ENCODE measurements at regions not wholly inside any gene's neighbourhood (a gene's known extent, or its start where the extent isn't known, plus 50 kb on each side); places are given as distances from the start of the nearest gene placed in this dataset.

DNA sequence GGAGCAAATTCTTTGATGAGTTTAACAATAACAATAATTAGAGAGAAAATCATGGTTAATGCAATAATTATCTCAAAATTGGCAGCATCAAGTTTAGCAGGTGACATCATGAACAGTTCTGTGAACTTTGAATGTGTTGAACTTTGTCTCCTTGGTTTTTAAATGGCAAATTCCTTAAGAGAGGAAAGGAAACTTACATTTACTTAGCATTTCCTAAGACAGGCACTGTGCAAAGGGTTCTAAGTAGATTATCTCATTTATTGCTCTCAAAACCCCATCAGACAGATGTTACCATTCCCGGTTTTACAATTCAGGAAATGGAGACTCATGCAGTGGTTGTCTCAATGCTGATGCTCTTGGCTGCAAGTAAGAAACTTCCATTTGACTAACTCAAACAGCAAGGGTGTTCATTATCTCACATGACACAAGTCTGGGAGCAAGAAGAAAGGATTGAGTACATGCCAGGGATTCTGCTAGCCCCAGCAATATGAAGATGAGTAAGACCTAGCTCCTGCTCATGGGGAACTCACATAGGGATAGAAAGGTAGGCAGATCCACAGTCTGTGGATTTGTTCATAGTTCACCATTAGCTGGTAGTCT lies 81.3 kb upstream of the ITGA6 start:
- no peaks in the 10 kb centered on the region for H3K36me3 ChIP-seq (ENCODE audit: control insufficient read depth, insufficient read depth, low read length)
- H3K9me3 ChIP-seq (ENCODE audit: control insufficient read depth, insufficient read depth, low read length), result peaks cover 11% of the 10 kb centered on the region
- no peak overlapping the region for H3K9ac ChIP-seq (ENCODE audit: low read depth, low read length)
- H3K27me3 ChIP-seq (ENCODE audit: control insufficient read depth, insufficient read depth, low read length), result no peaks in the 10 kb centered on the region
- H3K27ac ChIP-seq (ENCODE audit: low read depth, low read length), result no peak overlapping the region
- no peak overlapping the region for H3K4me3 ChIP-seq (ENCODE audit: low read depth, low read length)
- no peaks in the 10 kb centered on the region for H3K4me1 ChIP-seq (ENCODE audit: control insufficient read depth, insufficient read depth, low read length)

DNA sequence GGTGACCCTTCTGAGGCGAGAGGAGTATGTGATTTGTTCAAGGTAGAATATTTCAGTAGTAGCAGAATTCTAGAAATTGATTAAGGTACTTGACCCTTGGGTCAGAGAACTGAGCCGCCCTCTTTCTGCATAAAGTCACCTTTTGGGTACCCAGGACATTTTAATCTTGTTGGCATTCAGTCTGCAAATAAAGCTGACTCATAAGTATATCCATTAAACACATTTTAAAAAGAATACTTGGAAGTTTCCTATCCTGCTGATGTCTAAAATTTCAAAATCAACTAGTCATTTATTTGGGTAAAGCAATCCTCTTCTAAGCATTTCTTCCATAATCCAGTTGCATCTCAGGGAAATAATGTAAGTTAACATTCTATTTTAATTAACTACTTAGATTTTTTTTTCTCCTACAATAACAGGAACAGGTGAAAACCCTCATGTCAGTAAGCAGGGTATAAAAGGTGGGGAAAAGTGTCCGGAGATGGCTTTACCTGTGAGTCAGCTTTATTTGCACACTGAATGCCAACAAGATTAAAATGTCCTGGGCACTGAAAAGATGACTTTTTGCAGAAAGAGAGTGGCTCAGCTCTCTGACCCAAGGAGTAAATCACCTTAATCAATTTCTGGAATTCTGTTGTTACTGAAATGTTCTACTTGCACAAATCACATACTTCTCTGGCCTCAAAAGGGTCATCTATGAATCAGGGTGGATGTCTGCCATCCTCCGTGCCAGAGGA lies 78.7 kb upstream of the ITGA6 start:
- no peaks in the 10 kb centered on the region for H3K36me3 ChIP-seq (ENCODE audit: control insufficient read depth, insufficient read depth, low read length)
- H3K4me3 ChIP-seq (ENCODE audit: low read depth, low read length), result no peak overlapping the region
- no peak overlapping the region for H3K27ac ChIP-seq (ENCODE audit: low read depth, low read length)
- H3K9me3 ChIP-seq (ENCODE audit: control insufficient read depth, insufficient read depth, low read length), result peaks cover 10% of the 10 kb centered on the region
- no peaks in the 10 kb centered on the region for H3K27me3 ChIP-seq (ENCODE audit: control insufficient read depth, insufficient read depth, low read length)
- H3K9ac ChIP-seq (ENCODE audit: low read depth, low read length), result no peak overlapping the region
- no peaks in the 10 kb centered on the region for H3K4me1 ChIP-seq (ENCODE audit: control insufficient read depth, insufficient read depth, low read length)

DNA sequence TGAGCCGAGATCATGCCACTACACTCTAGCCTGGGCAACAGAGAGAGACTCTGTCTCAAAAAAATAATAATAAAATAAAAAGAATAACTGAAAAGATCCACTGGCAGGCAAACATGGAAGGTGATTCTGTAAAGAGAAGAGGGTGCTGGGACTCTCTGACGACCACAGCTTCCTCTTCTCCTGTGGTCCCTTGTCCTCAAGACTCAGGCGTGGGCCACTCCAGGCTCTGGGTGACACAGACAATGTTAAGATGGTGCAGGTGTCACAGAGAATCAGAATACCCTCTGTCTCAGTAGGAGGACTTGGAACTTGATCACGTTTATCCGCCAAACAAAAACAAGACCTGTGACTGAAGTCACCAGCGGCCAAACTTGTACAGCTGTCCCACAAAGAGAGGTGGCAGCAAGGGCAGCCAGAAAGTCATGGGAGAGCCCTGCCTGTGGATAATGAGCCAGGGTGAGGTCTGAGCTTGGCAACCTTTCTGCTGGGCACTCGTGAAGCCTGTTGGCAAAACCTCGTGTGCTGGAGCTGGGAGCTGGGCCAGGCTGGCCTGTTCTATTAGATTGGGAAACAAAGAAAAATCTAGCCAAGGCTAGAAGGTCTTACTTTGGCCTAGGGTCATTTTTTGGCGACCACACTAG lies 76.4 kb upstream of the ITGA6 start:
- Histone ChIP-seq H3K36me3 (ENCODE audit: control insufficient read depth, insufficient read depth, low read length) (no peaks in the 10 kb centered on the region), H3K9ac (ENCODE audit: low read depth, low read length) (no peak overlapping the region), H3K9me3 (ENCODE audit: control insufficient read depth, insufficient read depth, low read length) (peaks cover 3% of the 10 kb centered on the region; the same call in 1 of the 2 replicates), H3K4me1 (ENCODE audit: control insufficient read depth, insufficient read depth, low read length) (no peaks in the 10 kb centered on the region), H3K27ac (ENCODE audit: low read depth, low read length) (no peak overlapping the region), H3K27me3 (ENCODE audit: control insufficient read depth, insufficient read depth, low read length) (no peaks in the 10 kb centered on the region), H3K4me3 (ENCODE audit: low read depth, low read length) (no peak overlapping the region)

DNA sequence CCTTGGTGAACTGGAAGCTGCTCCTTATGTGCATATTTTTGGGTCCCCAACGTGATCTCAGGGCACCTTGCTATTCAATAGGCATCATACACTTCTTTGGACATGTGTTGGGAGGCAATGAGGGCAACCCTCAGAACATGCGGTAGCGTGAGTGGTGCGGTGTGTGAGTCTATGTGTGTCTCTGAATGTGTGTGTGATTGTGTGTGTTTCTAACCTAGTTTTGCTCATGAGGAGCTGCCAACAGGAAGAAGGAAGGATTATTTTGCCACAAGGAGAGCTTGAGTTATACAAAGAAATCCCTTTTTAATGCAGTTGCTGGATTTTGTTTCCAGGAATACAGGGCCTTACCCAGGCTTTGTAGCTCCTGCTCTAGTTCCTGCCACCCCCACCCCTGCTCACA lies 75.8 kb upstream of the ITGA6 start:
- Histone ChIP-seq H3K27ac (ENCODE audit: low read depth, low read length) (no peak overlapping the region), H3K9me3 (ENCODE audit: control insufficient read depth, insufficient read depth, low read length) (peaks cover under 1% of the 10 kb centered on the region; the same call in 1 of the 2 replicates), H3K4me3 (ENCODE audit: low read depth, low read length) (no peak overlapping the region), H3K27me3 (ENCODE audit: control insufficient read depth, insufficient read depth, low read length) (no peaks in the 10 kb centered on the region), H3K36me3 (ENCODE audit: control insufficient read depth, insufficient read depth, low read length) (no peaks in the 10 kb centered on the region), H3K4me1 (ENCODE audit: control insufficient read depth, insufficient read depth, low read length) (no peaks in the 10 kb centered on the region), H3K9ac (ENCODE audit: low read depth, low read length) (no peak overlapping the region)

DNA sequence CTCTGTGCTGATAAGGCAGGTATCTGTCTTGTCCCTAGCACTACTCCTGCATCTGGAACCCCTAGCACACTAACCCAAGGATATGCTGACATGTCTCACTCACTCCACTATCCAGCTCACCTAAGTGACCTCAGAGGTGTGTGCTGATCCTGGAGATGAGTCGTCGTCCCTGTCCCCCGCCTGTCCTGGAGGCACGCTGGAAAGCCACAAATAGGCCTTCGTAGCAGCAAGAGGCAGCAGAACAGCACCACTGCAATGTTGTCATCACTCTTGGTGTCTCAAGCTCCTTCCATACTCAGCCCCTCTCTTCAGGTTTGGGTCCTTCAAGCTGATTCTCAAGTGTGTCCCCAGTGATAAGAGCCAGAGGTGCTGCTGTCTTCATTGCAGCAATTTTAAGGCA lies 73.0 kb upstream of the ITGA6 start:
- no peaks in the 10 kb centered on the region for H3K9me3 ChIP-seq (ENCODE audit: control insufficient read depth, insufficient read depth, low read length)
- H3K9ac ChIP-seq (ENCODE audit: low read depth, low read length), result no peak overlapping the region
- no peaks in the 10 kb centered on the region for H3K4me1 ChIP-seq (ENCODE audit: control insufficient read depth, insufficient read depth, low read length)

DNA sequence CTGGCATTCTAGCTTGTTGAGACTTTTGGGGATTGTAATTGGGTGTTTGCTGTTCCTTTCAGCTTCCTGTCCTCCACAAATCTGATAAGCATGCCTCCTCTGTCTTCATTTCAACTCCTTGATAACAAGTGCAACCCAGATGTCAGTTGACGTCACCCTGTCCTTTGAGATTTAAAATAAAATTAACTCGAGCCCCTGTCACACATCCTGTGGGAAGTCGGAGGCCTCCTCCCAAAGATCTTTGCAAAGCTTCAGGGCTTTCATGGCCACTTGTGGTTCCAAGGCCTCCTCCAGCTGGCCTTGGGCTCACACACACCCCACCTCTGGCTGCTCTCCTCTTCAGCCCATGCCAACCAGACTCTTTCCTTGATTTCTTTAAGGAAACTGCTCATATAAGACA lies 69.9 kb upstream of the ITGA6 start:
- H3K4me3 ChIP-seq (ENCODE audit: low read depth, low read length), result no peak overlapping the region
- H3K9me3 ChIP-seq (ENCODE audit: control insufficient read depth, insufficient read depth, low read length), result no peaks in the 10 kb centered on the region
- no peak overlapping the region for H3K27ac ChIP-seq (ENCODE audit: low read depth, low read length)
- H3K4me1 ChIP-seq (ENCODE audit: control insufficient read depth, insufficient read depth, low read length), result no peaks in the 10 kb centered on the region
- no peaks in the 10 kb centered on the region for H3K27me3 ChIP-seq (ENCODE audit: control insufficient read depth, insufficient read depth, low read length)
- H3K36me3 ChIP-seq (ENCODE audit: control insufficient read depth, insufficient read depth, low read length), result no peaks in the 10 kb centered on the region
- no peak overlapping the region for H3K9ac ChIP-seq (ENCODE audit: low read depth, low read length)

More for the DNA sequence above, 73.0 kb upstream of the ITGA6 start:
- no peak overlapping the region for H3K4me3 ChIP-seq (ENCODE audit: low read depth, low read length)
- H3K27ac ChIP-seq (ENCODE audit: low read depth, low read length), result no peak overlapping the region
- H3K27me3 ChIP-seq (ENCODE audit: control insufficient read depth, insufficient read depth, low read length), result no peaks in the 10 kb centered on the region
- H3K36me3 ChIP-seq (ENCODE audit: control insufficient read depth, insufficient read depth, low read length), result no peaks in the 10 kb centered on the region

DNA sequence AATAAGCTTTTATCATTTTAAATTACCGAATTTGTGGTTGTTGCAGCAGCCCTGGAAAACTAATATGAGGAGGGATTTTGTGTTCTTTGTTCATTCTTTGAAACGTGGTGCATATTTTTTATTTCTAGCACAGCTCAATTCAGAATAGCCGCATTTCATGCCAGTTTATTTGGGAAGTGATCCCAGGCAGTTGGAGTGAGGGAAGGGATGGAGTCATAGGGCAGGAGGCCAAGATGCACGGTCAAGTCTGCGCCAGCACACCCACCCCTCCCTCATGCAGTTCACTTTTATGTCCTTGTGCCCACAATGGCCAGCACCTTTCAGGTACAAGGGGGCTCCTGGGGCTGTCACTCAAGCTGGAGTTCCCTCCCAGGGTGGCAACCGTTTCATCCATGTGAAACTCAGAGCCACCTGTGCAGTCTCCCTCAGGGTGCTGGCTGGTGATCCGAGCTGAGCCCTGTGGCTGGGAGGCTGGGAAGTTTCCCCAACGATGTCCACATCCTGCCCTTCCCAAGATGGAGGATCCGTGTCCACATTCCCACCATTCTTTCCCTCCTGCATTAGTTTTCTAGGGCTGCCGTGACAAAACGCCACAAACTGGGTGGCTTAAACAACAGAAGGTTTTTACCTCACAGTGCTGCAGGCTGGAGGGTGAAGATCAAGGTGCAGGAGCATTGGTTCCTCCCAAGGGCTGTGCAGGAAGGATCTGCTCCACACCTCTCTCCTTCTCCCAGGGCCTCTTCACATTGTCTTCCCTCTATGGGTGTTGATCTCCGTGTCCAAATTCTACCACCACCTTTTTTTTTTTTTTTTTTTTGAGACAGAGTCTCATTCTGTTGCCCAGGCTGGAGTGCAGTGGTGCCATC lies 68.5 kb upstream of the ITGA6 start:
- H3K9me3 ChIP-seq (ENCODE audit: control insufficient read depth, insufficient read depth, low read length), result no peaks in the 10 kb centered on the region
- no peaks in the 10 kb centered on the region for H3K27me3 ChIP-seq (ENCODE audit: control insufficient read depth, insufficient read depth, low read length)
- no peak overlapping the region for H3K4me3 ChIP-seq (ENCODE audit: low read depth, low read length)
- no peaks in the 10 kb centered on the region for H3K4me1 ChIP-seq (ENCODE audit: control insufficient read depth, insufficient read depth, low read length)
- H3K27ac ChIP-seq (ENCODE audit: low read depth, low read length), result no peak overlapping the region
- no peak overlapping the region for H3K9ac ChIP-seq (ENCODE audit: low read depth, low read length)
- H3K36me3 ChIP-seq (ENCODE audit: control insufficient read depth, insufficient read depth, low read length), result no peaks in the 10 kb centered on the region

DNA sequence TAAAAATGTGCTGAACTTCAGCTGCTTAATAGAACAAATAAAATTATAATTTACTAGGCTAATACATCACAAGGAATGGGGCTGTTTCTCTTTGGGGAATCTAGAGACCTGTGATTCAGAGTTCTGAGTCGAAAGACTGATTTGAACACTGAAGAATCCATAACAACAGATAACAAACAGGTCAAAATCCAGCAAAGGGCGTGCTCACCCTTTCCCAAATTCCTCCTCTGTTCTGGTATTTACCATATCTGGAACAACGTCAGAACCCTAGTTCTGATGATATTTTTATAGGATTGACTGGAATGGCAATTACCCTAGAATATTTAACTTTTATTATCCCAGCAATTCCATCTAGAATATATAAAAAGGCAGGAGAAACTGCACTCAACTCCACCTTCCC lies 66.0 kb upstream of the ITGA6 start:
- Histone ChIP-seq H3K9ac (ENCODE audit: low read depth, low read length) (no peak overlapping the region), H3K4me3 (ENCODE audit: low read depth, low read length) (no peak overlapping the region), H3K27ac (ENCODE audit: low read depth, low read length) (no peak overlapping the region), H3K36me3 (ENCODE audit: control insufficient read depth, insufficient read depth, low read length) (no peaks in the 10 kb centered on the region), H3K9me3 (ENCODE audit: control insufficient read depth, insufficient read depth, low read length) (no peaks in the 10 kb centered on the region), H3K27me3 (ENCODE audit: control insufficient read depth, insufficient read depth, low read length) (no peaks in the 10 kb centered on the region), H3K4me1 (ENCODE audit: control insufficient read depth, insufficient read depth, low read length) (no peaks in the 10 kb centered on the region)

DNA sequence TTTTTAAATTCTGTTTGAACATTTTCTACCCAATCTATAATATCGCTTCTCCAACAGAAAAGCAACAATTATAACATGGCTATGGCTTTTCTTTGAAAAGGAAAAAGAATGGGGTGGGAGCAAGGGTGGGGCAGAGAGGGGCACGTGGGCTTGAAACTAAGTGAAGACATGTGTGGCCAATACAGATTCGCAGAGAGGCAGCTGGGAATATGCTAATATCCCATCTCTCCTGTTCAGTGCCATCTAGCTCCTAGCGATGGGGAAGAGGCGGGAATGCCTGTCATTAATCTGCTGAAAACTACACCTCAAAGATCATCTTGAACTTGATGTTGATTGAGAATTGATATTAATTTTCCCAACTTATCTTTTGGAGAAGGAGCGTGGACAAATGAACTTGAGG lies 65.5 kb upstream of the ITGA6 start:
- Histone ChIP-seq H3K4me1 (ENCODE audit: control insufficient read depth, insufficient read depth, low read length) (no peaks in the 10 kb centered on the region), H3K27ac (ENCODE audit: low read depth, low read length) (no peak overlapping the region), H3K36me3 (ENCODE audit: control insufficient read depth, insufficient read depth, low read length) (no peaks in the 10 kb centered on the region), H3K9ac (ENCODE audit: low read depth, low read length) (no peak overlapping the region), H3K27me3 (ENCODE audit: control insufficient read depth, insufficient read depth, low read length) (no peaks in the 10 kb centered on the region), H3K9me3 (ENCODE audit: control insufficient read depth, insufficient read depth, low read length) (no peaks in the 10 kb centered on the region), H3K4me3 (ENCODE audit: low read depth, low read length) (no peak overlapping the region)

DNA sequence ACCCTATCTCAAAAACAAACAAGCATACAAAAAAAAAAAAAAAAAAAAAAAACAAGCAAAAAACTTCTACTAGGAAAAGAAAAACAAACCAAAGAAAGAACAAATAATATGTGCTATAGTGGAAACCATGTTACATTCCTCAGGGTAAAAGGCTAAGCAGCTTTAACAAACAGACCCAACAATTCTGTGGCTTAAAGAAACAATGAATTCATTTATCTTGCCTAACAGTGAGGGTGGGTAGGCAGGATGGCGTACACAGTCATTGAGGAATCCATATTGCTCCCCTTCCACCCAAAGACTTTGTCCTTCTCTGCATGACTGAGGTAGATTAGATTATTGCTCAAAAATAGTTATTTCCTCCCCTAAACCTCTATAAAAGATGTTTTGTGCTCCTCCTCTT lies 63.1 kb upstream of the ITGA6 start:
- no peaks in the 10 kb centered on the region for H3K4me1 ChIP-seq (ENCODE audit: control insufficient read depth, insufficient read depth, low read length)
- no peaks in the 10 kb centered on the region for H3K27me3 ChIP-seq (ENCODE audit: control insufficient read depth, insufficient read depth, low read length)
- no peaks in the 10 kb centered on the region for H3K36me3 ChIP-seq (ENCODE audit: control insufficient read depth, insufficient read depth, low read length)
- no peak overlapping the region for H3K27ac ChIP-seq (ENCODE audit: low read depth, low read length)
- no peak overlapping the region for H3K9ac ChIP-seq (ENCODE audit: low read depth, low read length)
- no peak overlapping the region for H3K4me3 ChIP-seq (ENCODE audit: low read depth, low read length)
- H3K9me3 ChIP-seq (ENCODE audit: control insufficient read depth, insufficient read depth, low read length), result peaks cover 2% of the 10 kb centered on the region; the same call in 1 of the 2 replicates
